Spleen (tissue), 7 donors: ENCODE measurements at regions not wholly inside any gene's neighbourhood (a gene's known extent, or its start where the extent isn't known, plus 50 kb on each side); places are given as distances from the start of the nearest gene placed in this dataset.

Experiments used
- POLR2AphosphoS5 ChIP-seq, 3 donors: sonication (generic); formaldehyde crosslinking; IDR thresholded peaks; one replicate each; pipeline ENCODE4 v1.5.1; 2017; ENCODE audit warnings: antibody characterized with exemption in 3 of 3
- TF ChIP-seq, protein P1 (sequence below), 11 experiments: fragments of 200-600 bp in 7 of 11; fragments of 450-650 bp in 4 of 11; sonication (generic) in 4 of 11; IDR thresholded peaks in 8 of 11; conservative IDR thresholded peaks in 3 of 11; 1 replicate in 7 of 11; 2 replicates in 4 of 11; pipeline versions ENCODE4 v1.4.0 to v1.8.0; 2016 to 2021; ENCODE audit warnings: antibody characterized with exemption in 11 of 11, inconsistent platforms in 4 of 11, mild to moderate bottlenecking in 1 of 11
- donor health status: DM: no; HTN: no; CAD: no; lungs with moderate emphysema.
- donor health status: DM: no; HTN: no; CAD: no.
- donor health status: DM: no; HTN: no; CAD: no.

DNA sequence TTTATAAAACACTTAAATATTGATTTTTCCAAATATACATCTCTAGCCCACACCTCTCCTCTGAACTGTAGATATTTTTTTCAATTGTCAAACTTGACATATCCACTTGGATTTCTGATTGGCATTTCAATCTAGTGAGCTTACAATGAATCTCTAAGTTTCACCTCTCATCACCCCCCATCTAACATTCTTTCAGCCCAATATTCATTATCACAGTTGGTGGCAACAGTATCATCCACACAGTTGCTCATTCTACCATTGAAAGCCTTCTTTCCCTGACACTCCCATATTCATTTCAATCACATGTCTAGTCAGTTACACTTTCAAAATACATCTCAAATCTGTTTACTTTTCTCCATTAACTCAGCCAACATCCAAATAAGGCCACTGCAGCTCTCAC lies 385.2 kb downstream of the PCDH20 start:
- TF ChIP-seq, protein P1, sequence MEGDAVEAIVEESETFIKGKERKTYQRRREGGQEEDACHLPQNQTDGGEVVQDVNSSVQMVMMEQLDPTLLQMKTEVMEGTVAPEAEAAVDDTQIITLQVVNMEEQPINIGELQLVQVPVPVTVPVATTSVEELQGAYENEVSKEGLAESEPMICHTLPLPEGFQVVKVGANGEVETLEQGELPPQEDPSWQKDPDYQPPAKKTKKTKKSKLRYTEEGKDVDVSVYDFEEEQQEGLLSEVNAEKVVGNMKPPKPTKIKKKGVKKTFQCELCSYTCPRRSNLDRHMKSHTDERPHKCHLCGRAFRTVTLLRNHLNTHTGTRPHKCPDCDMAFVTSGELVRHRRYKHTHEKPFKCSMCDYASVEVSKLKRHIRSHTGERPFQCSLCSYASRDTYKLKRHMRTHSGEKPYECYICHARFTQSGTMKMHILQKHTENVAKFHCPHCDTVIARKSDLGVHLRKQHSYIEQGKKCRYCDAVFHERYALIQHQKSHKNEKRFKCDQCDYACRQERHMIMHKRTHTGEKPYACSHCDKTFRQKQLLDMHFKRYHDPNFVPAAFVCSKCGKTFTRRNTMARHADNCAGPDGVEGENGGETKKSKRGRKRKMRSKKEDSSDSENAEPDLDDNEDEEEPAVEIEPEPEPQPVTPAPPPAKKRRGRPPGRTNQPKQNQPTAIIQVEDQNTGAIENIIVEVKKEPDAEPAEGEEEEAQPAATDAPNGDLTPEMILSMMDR (IDR thresholded peaks at IDR 0.05 in 8 of 11, conservative IDR thresholded peaks at IDR 0.05 in 3 of 11), result no peak
- no peak for TF ChIP-seq POLR2AphosphoS5 (IDR thresholded peaks at IDR 0.05)
